Ectodermal cell (in vitro differentiated cells): ENCODE measurements at regions not wholly inside any gene's neighbourhood (a gene's known extent, or its start where the extent isn't known, plus 50 kb on each side); places are given as distances from the start of the nearest gene placed in this dataset.
"Not testable (repeated sequence)": the region's sequence is repeated elsewhere in the genome, so short reads cannot be mapped to it uniquely, and the experiment has no call there.

Experiments used
- H3K27ac ChIP-seq: 2 replicates; pipeline ENCODE4 v1.7.0; 2013; ENCODE audit warnings: mild to moderate bottlenecking, low read depth, low read length; ENCODE audit not compliant: insufficient read depth, poor library complexity, severe bottlenecking
- H3K27me3 ChIP-seq: 2 replicates; pipeline ENCODE4 v1.7.0; 2013; ENCODE audit warnings: mild to moderate bottlenecking, low read length; ENCODE audit not compliant: insufficient read depth, control insufficient read depth, poor library complexity, severe bottlenecking
- H3K36me3 ChIP-seq: one replicate; pipeline ENCODE4 v1.7.0; 2013; ENCODE audit warnings: low read length; ENCODE audit not compliant: control insufficient read depth, insufficient read depth
- H3K4me1 ChIP-seq: one replicate; pipeline ENCODE4 v1.7.0; 2013; ENCODE audit warnings: low read length; ENCODE audit not compliant: control insufficient read depth, insufficient read depth
- H3K4me3 ChIP-seq: 2 replicates; pipeline ENCODE4 v1.7.0; 2013; ENCODE audit warnings: low read depth, low read length, control low read depth; ENCODE audit not compliant: insufficient read depth
- H3K9me3 ChIP-seq: 2 replicates; pipeline ENCODE4 v1.7.0; 2013; ENCODE audit warnings: mild to moderate bottlenecking, low read length, moderate library complexity; ENCODE audit not compliant: control insufficient read depth
- WGBS, 2 experiments: methylation state at CpG; one replicate each; pipeline ENCODE4 v1.1.7; 2013; ENCODE audit warnings: missing lambda C conversion rate in 2 of 2; 5-methylcytosine and 5-hydroxymethylcytosine counted together

GRCh38 chr12:83538361-83538965 lies 851.8 kb downstream of the TMTC2 start:
- no peak overlapping the region for H3K4me3 ChIP-seq
- WGBS, 2 experiments = 84 to 95% methylated on average over 2 to 3 of the region's 3 CpGs
- no peaks in the 10 kb centered on the region for H3K27me3 ChIP-seq
- H3K36me3 ChIP-seq = no peaks in the 10 kb centered on the region
- no peaks in the 10 kb centered on the region for H3K9me3 ChIP-seq
- no peak overlapping the region for H3K27ac ChIP-seq
- H3K4me1 ChIP-seq = no peaks in the 10 kb centered on the region

DNA sequence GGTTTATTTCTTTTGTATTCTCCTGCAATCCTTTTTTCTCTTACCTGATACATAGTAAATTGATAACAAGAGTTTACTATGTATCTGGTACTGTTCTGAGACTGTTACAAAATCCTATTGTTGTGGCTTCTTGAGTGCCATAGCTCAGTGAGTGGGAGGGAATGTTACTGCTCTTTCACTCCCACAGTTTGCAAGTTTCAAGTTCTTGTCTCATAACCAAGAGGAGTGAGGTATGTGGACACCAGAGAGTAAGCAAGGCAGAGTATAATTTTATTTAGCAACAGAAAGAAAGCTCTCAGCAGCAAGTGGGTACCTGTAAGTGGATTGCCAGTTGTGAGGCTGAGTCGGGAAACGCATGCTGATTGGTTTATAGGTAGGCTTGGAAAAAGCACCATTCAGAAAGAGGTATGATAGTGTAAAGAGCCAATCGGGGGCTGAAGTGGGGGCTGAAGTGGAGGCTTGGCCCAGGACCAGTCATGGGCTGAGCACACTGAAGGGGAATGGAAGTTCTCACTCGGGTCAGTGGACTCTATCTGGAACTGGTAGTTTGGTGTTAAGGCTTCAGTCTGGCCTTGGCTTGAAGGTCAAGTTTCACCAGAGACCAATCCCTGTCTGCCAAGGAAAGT lies 850.8 kb downstream of the TMTC2 start:
- Histone ChIP-seq H3K36me3 (no peaks in the 10 kb centered on the region), H3K4me1 (no peaks in the 10 kb centered on the region), H3K4me3 (no peak overlapping the region), H3K27me3 (no peaks in the 10 kb centered on the region), H3K27ac (no peak overlapping the region), H3K9me3 (no peaks in the 10 kb centered on the region)
- 92 to 94% methylated on average over 4 of the region's 4 CpGs for WGBS, 2 experiments

GRCh38 chr12:83536496-83536895 lies 849.8 kb downstream of the TMTC2 start:
- Histone ChIP-seq H3K4me1 (no peaks in the 10 kb centered on the region), H3K36me3 (no peaks in the 10 kb centered on the region), H3K9me3 (no peaks in the 10 kb centered on the region), H3K4me3 (no peak overlapping the region), H3K27ac (no peak overlapping the region), H3K27me3 (no peaks in the 10 kb centered on the region)
- 63 to 78% methylated on average over 1 of the region's 1 CpG for WGBS, 2 experiments

DNA sequence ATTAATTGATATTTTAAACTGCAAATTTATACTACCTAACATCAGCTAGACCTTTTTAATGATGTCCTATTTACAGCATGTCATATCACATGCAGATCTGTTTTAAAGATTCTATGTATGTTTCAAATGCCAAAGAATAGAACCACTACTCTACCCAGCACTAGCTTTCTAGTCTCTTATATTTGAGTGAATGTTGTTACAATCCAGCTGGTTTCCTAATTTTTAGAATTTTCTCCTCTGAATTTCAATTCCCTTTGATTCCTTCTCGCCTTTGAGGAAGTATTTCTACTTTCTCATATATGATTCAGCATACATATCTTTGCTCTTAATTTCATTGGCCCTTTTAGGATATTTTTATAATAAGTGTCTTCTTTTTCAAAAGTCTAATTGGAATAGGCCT lies 841.9 kb downstream of the TMTC2 start:
- Histone ChIP-seq H3K4me1 (no peaks in the 10 kb centered on the region), H3K4me3 (no peak overlapping the region), H3K9me3 (no peaks in the 10 kb centered on the region), H3K27me3 (no peaks in the 10 kb centered on the region), H3K36me3 (no peaks in the 10 kb centered on the region), H3K27ac (no peak overlapping the region)
- WGBS, 2 experiments = 100% methylated on average over 1 of the region's 1 CpG; no CpG with 5 or more reads in 1 of the 2 experiments

DNA sequence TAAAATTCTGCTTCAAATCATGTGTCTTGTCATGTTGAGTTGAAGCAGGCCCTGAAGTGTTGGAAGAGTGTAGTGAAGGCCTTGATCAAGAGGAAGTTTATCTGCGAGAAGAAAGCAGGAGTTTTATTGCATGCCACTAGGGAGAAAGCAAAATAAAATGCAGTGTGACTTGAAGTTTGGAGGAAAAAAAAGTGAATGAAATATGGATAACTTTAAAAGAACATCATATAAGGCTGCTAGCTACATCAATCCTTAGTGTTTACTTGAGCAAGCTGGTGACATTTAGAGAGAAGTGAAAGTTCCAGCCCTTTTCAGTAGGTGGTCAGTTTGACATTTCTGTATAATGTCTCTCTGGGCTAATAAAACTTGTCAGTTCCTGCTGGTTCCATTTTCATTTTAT lies 841.1 kb downstream of the TMTC2 start:
- no peak overlapping the region for H3K27ac ChIP-seq
- no peaks in the 10 kb centered on the region for H3K9me3 ChIP-seq
- H3K4me3 ChIP-seq = no peak overlapping the region
- WGBS, 2 experiments = 91% methylated on average over 1 of the region's 1 CpG
- no peaks in the 10 kb centered on the region for H3K27me3 ChIP-seq
- no peaks in the 10 kb centered on the region for H3K4me1 ChIP-seq
- H3K36me3 ChIP-seq = no peaks in the 10 kb centered on the region

GRCh38 chr12:83515306-83516026 lies 828.8 kb downstream of the TMTC2 start:
- no peaks in the 10 kb centered on the region for H3K9me3 ChIP-seq
- H3K27ac ChIP-seq = no peak overlapping the region
- H3K4me3 ChIP-seq = no peak overlapping the region
- WGBS, 2 experiments = 90 to 98% methylated on average over 3 of the region's 3 CpGs
- no peaks in the 10 kb centered on the region for H3K27me3 ChIP-seq
- H3K36me3 ChIP-seq = no peaks in the 10 kb centered on the region
- H3K4me1 ChIP-seq = no peaks in the 10 kb centered on the region

GRCh38 chr12:83514372-83514771 lies 827.7 kb downstream of the TMTC2 start:
- H3K4me3 ChIP-seq = no peak overlapping the region
- no CpG with 5 or more reads among the region's 1 CpG for WGBS, 2 experiments
- no peaks in the 10 kb centered on the region for H3K4me1 ChIP-seq
- H3K9me3 ChIP-seq = no peaks in the 10 kb centered on the region
- no peaks in the 10 kb centered on the region for H3K27me3 ChIP-seq
- H3K36me3 ChIP-seq = no peaks in the 10 kb centered on the region
- no peak overlapping the region for H3K27ac ChIP-seq

- Histone ChIP-seq H3K9me3 (no peaks in the 10 kb centered on the region), H3K27me3 (no peaks in the 10 kb centered on the region), H3K27ac (no peak overlapping the region), H3K4me1 (no peaks in the 10 kb centered on the region), H3K4me3 (no peak overlapping the region), H3K36me3 (no peaks in the 10 kb centered on the region)
- WGBS, 2 experiments = 95 to 97% methylated on average over 5 of the region's 5 CpGs
These were observed 820.1 kb downstream of the TMTC2 start for GRCh38 chr12:83506841-83507240.

GRCh38 chr12:83505586-83505985 lies 818.9 kb downstream of the TMTC2 start:
- Histone ChIP-seq H3K4me1 (no peaks in the 10 kb centered on the region), H3K36me3 (no peaks in the 10 kb centered on the region), H3K27me3 (no peaks in the 10 kb centered on the region), H3K27ac (no peak overlapping the region), H3K4me3 (no peak overlapping the region), H3K9me3 (no peaks in the 10 kb centered on the region)
- 92 to 93% methylated on average over 2 of the region's 2 CpGs for WGBS, 2 experiments

DNA sequence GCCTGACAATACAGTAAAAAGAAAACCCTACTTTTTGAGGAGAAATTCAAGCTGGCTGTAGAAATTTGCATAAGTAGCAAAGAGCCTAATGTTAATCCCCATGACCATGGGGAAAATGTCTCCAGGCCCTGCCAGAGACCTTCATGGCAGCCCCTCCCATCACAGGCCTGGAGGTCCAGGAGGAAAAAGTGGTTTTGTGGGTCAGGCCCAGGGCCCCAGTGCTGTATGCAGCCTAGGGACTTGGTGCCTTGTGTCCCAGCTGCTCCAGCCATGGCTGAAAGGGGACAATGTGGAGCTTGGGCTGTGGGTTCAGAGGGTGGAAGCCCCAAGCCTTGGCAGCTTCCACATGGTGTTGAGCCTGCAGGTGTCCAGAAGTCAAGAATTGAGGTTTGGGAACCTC lies 813.2 kb downstream of the TMTC2 start:
- H3K27ac ChIP-seq, H3K4me3 ChIP-seq: not testable (repeated sequence)

More for the DNA sequence above, 813.2 kb downstream of the TMTC2 start:
- H3K9me3 ChIP-seq, H3K4me1 ChIP-seq, H3K27me3 ChIP-seq, H3K36me3 ChIP-seq: not testable (repeated sequence)
